H7 (cell line): ENCODE measurements at regions not wholly inside any gene's neighbourhood (a gene's known extent, or its start where the extent isn't known, plus 50 kb on each side); places are given as distances from the start of the nearest gene placed in this dataset.

Experiments used
- DNase-seq: peaks from one replicate; pipeline ENCODE4 v3.0.0; 2012
- H3K27me3 ChIP-seq: 2 replicates; pipeline ENCODE4 v1.6.0; 2011; ENCODE audit warnings: mild to moderate bottlenecking, low read length; ENCODE audit not compliant: control insufficient read depth, insufficient read depth
- H3K36me3 ChIP-seq: replicated peaks from 2 replicates; pipeline ENCODE4 v1.5.1; 2011; ENCODE audit warnings: low read length; ENCODE audit not compliant: control insufficient read depth, insufficient read depth
- H3K4me3 ChIP-seq: 2 replicates; pipeline ENCODE4 v1.5.1; 2011; ENCODE audit warnings: low read depth, mild to moderate bottlenecking, control low read depth, low read length, moderate library complexity; ENCODE audit not compliant: insufficient read depth

- peaks cover 52% of the 10 kb centered on the region for H3K27me3 ChIP-seq
- H3K36me3 ChIP-seq, result no peaks in the 10 kb centered on the region
- no peak overlapping the region for H3K4me3 ChIP-seq
- DNase-seq, result peak; percentile 7
Observed at GRCh38 chr5:12237837-12238575, 333.8 kb upstream of the CTNND2 start.

GRCh38 chr5:12230659-12231058 lies 326.4 kb upstream of the CTNND2 start:
- Histone ChIP-seq H3K36me3 (no peaks in the 10 kb centered on the region), H3K27me3 (peaks cover 2% of the 10 kb centered on the region; the same call in 1 of the 2 replicates), H3K4me3 (no peak overlapping the region)
- DNase-seq, result no peak

DNA sequence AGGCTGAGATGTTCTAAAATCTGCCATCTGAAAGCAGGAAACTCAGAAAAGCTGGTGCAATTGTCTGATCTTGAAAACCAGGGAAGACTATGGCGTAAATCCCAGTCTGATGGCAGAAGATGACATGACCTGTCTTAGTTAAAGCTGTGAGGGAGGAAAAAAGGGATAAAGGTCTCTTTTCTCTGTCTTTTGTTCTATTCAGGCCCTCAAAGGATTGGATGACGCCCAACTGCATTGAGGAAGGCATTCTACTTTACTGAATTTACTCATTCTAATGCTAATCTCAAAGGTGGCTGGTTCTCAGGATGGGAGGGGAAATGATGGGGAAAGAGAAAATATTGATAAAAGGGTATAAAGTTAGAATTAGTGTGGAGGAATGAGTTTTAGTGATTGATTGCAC lies 312.8 kb upstream of the CTNND2 start:
- DNase-seq, result peak; percentile 21
- Histone ChIP-seq H3K36me3 (no peaks in the 10 kb centered on the region), H3K4me3 (no peak overlapping the region), H3K27me3 (no peaks in the 10 kb centered on the region)

DNA sequence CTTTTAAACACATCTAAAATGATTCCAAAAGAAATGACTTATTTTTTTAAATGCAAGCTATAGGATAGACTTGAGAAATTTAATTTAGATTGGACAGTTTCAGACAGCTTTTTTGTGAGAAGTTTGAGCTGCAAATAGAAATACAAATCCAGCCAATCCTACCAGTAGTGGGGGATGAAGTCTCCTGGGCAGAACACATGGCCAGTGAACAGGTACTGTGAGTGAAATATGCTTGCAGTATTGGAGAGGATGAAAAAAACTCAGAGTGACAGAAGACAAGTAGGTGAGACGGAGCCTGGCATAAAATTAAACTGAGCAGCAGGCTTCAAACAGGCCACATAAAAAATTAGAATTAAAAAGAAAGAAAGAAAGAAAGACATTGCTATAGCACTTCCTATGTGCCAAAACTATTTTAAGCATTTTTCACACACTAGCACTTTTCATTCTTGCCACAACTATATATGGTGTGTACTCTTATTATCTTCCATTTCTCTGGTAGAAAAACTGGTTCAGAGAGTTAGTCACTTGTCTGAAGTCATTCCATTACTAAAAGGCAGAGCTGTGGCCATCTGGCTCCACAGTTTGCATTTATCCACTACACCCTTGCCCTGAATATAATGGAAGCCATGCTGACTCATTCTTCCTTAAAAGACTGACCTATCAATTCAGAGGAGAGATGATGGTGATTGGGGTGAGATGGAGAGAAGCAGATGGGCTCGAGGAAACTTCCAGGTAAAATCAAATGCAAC lies 310.2 kb upstream of the CTNND2 start:
- H3K27me3 ChIP-seq, result no peaks in the 10 kb centered on the region
- no peak for DNase-seq
- no peaks in the 10 kb centered on the region for H3K36me3 ChIP-seq
- no peak overlapping the region for H3K4me3 ChIP-seq

- H3K27me3 ChIP-seq, result no peaks in the 10 kb centered on the region
- no peak for DNase-seq
- H3K4me3 ChIP-seq, result no peak overlapping the region
- H3K36me3 ChIP-seq, result no peaks in the 10 kb centered on the region
Observed at GRCh38 chr5:12208366-12209100, 304.3 kb upstream of the CTNND2 start.

- DNase-seq, result no peak
- no peaks in the 10 kb centered on the region for H3K36me3 ChIP-seq
- no peaks in the 10 kb centered on the region for H3K27me3 ChIP-seq
- no peak overlapping the region for H3K4me3 ChIP-seq
Observed at GRCh38 chr5:12204761-12205160, 300.5 kb upstream of the CTNND2 start.

- H3K4me3 ChIP-seq, result no peak overlapping the region
Observed at GRCh38 chr5:12193536-12193935, 289.3 kb upstream of the CTNND2 start.

DNA sequence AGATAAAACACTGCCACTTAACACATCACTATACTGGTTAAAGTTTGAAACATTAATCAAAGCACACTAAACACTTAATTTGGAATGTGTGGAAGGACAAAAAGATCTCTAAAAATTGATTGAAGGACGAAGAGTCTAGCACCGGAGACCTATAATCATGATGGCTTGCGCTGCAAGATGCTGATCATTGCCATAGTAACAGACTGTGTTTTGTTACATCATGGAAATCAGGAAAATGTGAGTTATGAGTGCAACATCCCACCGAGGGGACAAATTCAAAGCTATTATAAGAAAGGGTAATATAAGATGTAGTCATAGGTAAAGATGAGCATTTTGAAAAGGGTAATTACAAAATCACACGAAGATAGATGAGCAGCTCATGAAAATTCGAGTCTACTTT lies 278.8 kb upstream of the CTNND2 start:
- no peaks in the 10 kb centered on the region for H3K27me3 ChIP-seq
- H3K36me3 ChIP-seq, result no peaks in the 10 kb centered on the region
- no peak for DNase-seq
- H3K4me3 ChIP-seq, result no peak overlapping the region

More at GRCh38 chr5:12193536-12193935, 289.3 kb upstream of the CTNND2 start:
- Histone ChIP-seq H3K27me3 (no peaks in the 10 kb centered on the region), H3K36me3 (no peaks in the 10 kb centered on the region)
- no peak for DNase-seq

GRCh38 chr5:12177851-12178250 lies 273.6 kb upstream of the CTNND2 start:
- H3K36me3 ChIP-seq, result no peaks in the 10 kb centered on the region
- no peak for DNase-seq
- no peak overlapping the region for H3K4me3 ChIP-seq
- no peaks in the 10 kb centered on the region for H3K27me3 ChIP-seq

- Histone ChIP-seq H3K36me3 (no peaks in the 10 kb centered on the region), H3K4me3 (no peak overlapping the region), H3K27me3 (no peaks in the 10 kb centered on the region)
- no peak for DNase-seq
Observed at GRCh38 chr5:12177225-12177624, 273.0 kb upstream of the CTNND2 start.

DNA sequence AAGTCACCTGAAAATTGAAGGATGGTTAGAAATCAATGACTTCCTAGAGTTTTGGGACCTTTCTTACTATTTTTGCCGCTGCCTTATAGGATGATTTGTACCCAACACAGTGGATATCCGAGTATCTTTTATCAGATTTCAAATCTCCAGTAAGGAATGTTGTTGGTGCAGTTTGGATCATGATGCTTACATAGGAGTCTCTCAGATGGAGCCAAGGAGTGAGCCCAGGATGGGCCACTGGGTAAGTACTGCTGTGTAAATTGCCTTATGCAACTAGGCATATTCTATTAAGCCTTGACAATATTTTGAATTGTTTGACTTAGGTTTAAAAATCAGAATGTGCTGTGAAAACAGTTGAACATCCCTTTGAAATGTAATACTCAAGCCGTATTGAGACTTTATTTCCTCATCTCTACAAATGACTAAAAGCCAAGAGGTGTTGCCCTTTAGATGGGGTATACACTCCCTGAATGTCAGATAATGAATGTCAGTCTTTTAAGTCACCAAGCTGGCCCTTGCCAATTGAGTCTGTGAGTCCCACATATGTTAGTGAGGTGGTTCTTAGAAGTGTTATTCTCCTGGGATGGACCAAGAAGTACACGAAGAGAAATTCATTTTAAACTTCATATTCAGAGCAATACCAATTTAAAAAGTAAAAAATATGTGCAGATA lies 271.8 kb upstream of the CTNND2 start:
- no peak for DNase-seq
- Histone ChIP-seq H3K36me3 (no peaks in the 10 kb centered on the region), H3K27me3 (no peaks in the 10 kb centered on the region), H3K4me3 (no peak overlapping the region)

DNA sequence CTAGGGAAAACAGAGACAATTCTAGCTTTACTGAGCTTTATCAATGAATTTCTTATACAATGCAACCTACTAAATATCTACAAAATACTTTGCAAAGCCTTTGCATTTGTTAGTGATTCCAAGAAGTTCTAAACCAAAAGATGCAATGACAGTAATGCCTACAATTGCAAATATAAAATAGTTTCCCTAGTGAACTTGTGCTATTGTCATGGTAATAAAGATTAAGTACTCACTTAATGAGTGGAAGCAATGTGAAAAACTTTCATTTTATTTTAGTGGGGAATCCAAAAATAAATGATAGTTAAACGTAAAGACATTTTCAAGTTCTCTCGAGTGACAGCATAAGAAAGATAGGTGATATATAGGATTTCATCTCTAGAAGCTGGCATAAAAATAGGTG lies 270.5 kb upstream of the CTNND2 start:
- Histone ChIP-seq H3K4me3 (no peak overlapping the region), H3K27me3 (no peaks in the 10 kb centered on the region), H3K36me3 (no peaks in the 10 kb centered on the region)
- no peak for DNase-seq

GRCh38 chr5:12169536-12169935 lies 265.3 kb upstream of the CTNND2 start:
- Histone ChIP-seq H3K36me3 (no peaks in the 10 kb centered on the region), H3K27me3 (no peaks in the 10 kb centered on the region), H3K4me3 (no peak overlapping the region)
- DNase-seq, result no peak

- H3K4me3 ChIP-seq, result no peak overlapping the region
- H3K36me3 ChIP-seq, result no peaks in the 10 kb centered on the region
- no peak for DNase-seq
- no peaks in the 10 kb centered on the region for H3K27me3 ChIP-seq
Observed at GRCh38 chr5:12162863-12163262, 258.6 kb upstream of the CTNND2 start.
